ENCODE measurements at regions not wholly inside any gene's neighbourhood (a gene's known extent, or its start where the extent isn't known, plus 50 kb on each side); places are given as distances from the start of the nearest gene placed in this dataset.

DNA sequence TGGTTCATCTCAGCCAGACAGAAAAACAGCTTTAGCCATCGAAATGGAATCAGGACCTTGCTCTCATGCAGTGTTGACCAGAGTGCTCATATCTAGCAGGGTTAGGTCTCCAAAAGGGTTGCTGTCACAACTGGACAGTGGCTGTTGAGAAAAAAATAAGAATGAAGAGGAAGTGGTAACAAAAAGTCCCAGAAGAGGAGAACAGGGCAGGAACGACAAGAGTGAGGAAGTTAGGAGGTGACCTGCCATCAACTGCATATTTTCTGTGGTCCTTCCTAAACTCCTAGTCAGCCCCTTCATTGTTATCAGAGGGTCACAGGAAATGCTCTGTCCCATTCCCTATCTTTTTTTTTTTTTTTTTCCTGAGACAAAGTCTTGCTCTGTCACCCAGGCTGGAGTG is 188.1 kb upstream of the LINC00305 start:
- ATAC-seq (ENCODE audit: low read depth) (no peak), DNase-seq (no peak)
- Mint-ChIP-seq H3K9me3 (no peaks in the 10 kb centered on the region), H3K36me3 (ENCODE audit: low read depth) (no peaks in the 10 kb centered on the region), H3K4me1 (no peaks in the 10 kb centered on the region), H3K27ac (no peak overlapping the region), H3K4me3 (no peak overlapping the region), H3K27me3 (no peaks in the 10 kb centered on the region)
- CTCF ChIA-PET: no interaction called here
- intact Hi-C loops (cut with micrococcal nuclease): no loop called here
- TF ChIP-seq, protein P1, sequence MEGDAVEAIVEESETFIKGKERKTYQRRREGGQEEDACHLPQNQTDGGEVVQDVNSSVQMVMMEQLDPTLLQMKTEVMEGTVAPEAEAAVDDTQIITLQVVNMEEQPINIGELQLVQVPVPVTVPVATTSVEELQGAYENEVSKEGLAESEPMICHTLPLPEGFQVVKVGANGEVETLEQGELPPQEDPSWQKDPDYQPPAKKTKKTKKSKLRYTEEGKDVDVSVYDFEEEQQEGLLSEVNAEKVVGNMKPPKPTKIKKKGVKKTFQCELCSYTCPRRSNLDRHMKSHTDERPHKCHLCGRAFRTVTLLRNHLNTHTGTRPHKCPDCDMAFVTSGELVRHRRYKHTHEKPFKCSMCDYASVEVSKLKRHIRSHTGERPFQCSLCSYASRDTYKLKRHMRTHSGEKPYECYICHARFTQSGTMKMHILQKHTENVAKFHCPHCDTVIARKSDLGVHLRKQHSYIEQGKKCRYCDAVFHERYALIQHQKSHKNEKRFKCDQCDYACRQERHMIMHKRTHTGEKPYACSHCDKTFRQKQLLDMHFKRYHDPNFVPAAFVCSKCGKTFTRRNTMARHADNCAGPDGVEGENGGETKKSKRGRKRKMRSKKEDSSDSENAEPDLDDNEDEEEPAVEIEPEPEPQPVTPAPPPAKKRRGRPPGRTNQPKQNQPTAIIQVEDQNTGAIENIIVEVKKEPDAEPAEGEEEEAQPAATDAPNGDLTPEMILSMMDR (IDR thresholded peaks at IDR 0.05): no peak
- POLR2A ChIA-PET: no interaction called here

DNA sequence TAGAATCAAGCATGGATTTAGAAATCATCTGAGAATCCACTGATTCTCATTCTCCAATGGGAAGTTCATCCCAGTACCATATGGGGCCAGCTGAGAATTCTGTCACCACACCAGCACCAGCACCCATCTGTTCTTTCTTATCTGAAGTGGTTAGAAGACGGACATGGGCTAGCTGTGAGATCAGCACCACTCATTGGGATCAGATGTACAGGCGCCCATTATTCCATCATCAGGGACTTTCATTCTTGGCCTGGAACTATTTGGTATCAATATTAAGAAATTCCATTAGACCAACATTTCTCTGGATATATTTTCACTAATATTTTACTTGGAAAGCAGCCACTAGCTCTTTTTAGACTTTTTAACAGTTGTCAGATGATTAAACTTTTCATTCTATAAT is 185.9 kb upstream of the LINC00305 start:
- Mint-ChIP-seq H3K36me3 (ENCODE audit: low read depth) (no peaks in the 10 kb centered on the region), H3K9me3 (no peaks in the 10 kb centered on the region), H3K4me1 (no peaks in the 10 kb centered on the region), H3K27ac (no peak overlapping the region), H3K4me3 (no peak overlapping the region), H3K27me3 (no peaks in the 10 kb centered on the region)
- TF ChIP-seq, protein P1 (IDR thresholded peaks at IDR 0.05): no peak
- ChIA-PET CTCF (no interaction called here), POLR2A (no interaction called here)
- DNase-seq (no peak), ATAC-seq (ENCODE audit: low read depth) (no peak)
- intact Hi-C loops (cut with micrococcal nuclease): no loop called here

DNA sequence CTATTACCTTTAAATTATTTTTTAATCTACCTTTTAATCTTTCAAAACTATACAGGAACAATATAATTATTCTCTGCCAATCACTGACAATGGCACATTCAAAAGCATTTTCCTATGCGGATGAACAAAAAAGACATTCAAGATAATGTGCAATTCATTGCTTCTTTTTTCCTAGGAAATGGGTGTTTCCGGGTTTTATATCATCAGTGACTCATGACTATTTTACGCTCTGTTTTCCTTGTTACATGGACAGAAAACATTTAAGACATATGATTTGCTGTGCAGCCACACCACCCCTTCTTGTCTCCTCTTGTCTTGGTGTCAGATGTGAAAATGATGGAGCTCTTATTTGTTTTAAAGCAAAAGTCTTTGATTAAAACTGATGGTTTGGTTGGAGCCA is 184.7 kb upstream of the LINC00305 start:
- H3K4me3 Mint-ChIP-seq: no peak overlapping the region
- ATAC-seq (ENCODE audit: low read depth) (no peak), DNase-seq (no peak)
- no peaks in the 10 kb centered on the region for H3K36me3 Mint-ChIP-seq (ENCODE audit: low read depth)
- TF ChIP-seq, protein P1 (IDR thresholded peaks at IDR 0.05): no peak
- no peaks in the 10 kb centered on the region for H3K4me1 Mint-ChIP-seq
- no peaks in the 10 kb centered on the region for H3K27me3 Mint-ChIP-seq
- POLR2A ChIA-PET: no interaction called here
- H3K9me3 Mint-ChIP-seq: no peaks in the 10 kb centered on the region
- H3K27ac Mint-ChIP-seq: no peak overlapping the region
- intact Hi-C loops (cut with micrococcal nuclease): no loop called here
- CTCF ChIA-PET: no interaction called here

DNA sequence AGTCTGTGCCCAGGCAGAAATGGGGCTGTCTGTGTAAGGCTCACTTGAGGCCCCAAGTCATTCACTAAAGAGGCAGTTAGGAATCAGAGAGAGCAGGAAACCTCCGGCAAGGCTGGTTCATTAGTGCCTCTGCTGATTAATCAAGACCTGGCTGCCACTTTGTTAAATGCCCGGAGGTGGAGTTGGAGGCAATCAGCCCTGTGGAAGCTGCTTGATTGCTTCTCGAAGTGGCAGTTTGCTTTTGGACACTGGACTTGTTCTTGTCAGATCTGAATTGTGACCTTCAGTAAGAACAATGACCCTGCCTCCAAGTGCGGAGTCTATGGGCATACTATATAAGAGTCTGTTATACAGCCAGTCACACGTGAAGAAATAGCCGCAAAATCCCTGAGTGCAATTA is 183.9 kb upstream of the LINC00305 start:
- no peaks in the 10 kb centered on the region for H3K27me3 Mint-ChIP-seq
- ATAC-seq (ENCODE audit: low read depth) (no peak), DNase-seq (no peak)
- H3K27ac Mint-ChIP-seq: no peak overlapping the region
- ChIA-PET CTCF (no interaction called here), POLR2A (interaction anchor here (0.5 kb wide), 1 partner anchor 272 kb away, joined by 3 read pairs; no protein-coding TSS in a partner anchor)
- no peaks in the 10 kb centered on the region for H3K36me3 Mint-ChIP-seq (ENCODE audit: low read depth)
- intact Hi-C loops (cut with micrococcal nuclease): no loop called here
- H3K4me1 Mint-ChIP-seq: no peaks in the 10 kb centered on the region
- TF ChIP-seq, protein P1 (IDR thresholded peaks at IDR 0.05): no peak
- H3K9me3 Mint-ChIP-seq: no peaks in the 10 kb centered on the region
- no peak overlapping the region for H3K4me3 Mint-ChIP-seq

DNA sequence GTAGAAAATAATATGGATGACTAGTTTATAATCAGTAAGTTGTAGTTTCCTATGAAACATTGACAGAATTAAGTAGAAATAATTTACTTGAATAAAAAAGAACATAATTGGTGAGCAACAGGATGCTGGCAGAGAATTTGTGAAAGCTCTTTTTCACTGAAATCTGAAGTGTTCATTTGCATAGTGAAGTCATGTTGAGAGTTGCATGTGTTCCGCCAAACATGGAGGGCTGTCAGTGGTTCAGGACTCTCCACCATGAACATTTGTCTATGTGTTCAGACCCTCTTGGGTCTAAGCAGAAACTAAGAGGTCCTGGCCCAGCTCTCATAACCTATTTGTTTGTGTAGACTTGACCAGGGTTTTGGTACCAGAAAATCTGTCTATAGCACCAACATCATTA is 182.5 kb upstream of the LINC00305 start:
- H3K36me3 Mint-ChIP-seq (ENCODE audit: low read depth): no peaks in the 10 kb centered on the region
- ChIA-PET POLR2A (no interaction called here), CTCF (no interaction called here)
- H3K4me3 Mint-ChIP-seq: no peak overlapping the region
- H3K4me1 Mint-ChIP-seq: no peaks in the 10 kb centered on the region
- no peaks in the 10 kb centered on the region for H3K9me3 Mint-ChIP-seq
- ATAC-seq (ENCODE audit: low read depth) (no peak), DNase-seq (no peak)
- no peaks in the 10 kb centered on the region for H3K27me3 Mint-ChIP-seq
- intact Hi-C loops (cut with micrococcal nuclease): no loop called here
- H3K27ac Mint-ChIP-seq: no peak overlapping the region
- TF ChIP-seq, protein P1 (IDR thresholded peaks at IDR 0.05): no peak
